ENCODE measurements at regions not wholly inside any gene's neighbourhood (a gene's known extent, or its start where the extent isn't known, plus 50 kb on each side); places are given as distances from the start of the nearest gene placed in this dataset.

- DNase-seq (ENCODE audit: extremely low read depth in 1 of 4, low spot score in 3 of 4), result no peak
- Histone ChIP-seq H3K9ac (ENCODE audit: insufficient read depth in 1 of 2, low read depth in 2 of 2, low read length in 2 of 2) (no peak overlapping the region), H4K20me1 (replicated peaks; ENCODE audit: control insufficient read depth, insufficient read depth, low read length) (no peaks in the 10 kb centered on the region), H3K4me1 (replicated peaks in 1 of 2; ENCODE audit: control insufficient read depth in 2 of 2, insufficient read depth in 2 of 2, low read length in 2 of 2) (no peaks in the 10 kb centered on the region; a peak in 2 of 5 replicates), H3K27ac (ENCODE audit: extremely low read depth, low read depth, low read length) (no peak overlapping the region), H3K9me3 (replicated peaks; ENCODE audit: control insufficient read depth, insufficient read depth, low read depth, low read length) (no peaks in the 10 kb centered on the region), H2AFZ (ENCODE audit: low read depth, low read length) (no peak overlapping the region), H3K79me2 (ENCODE audit: control insufficient read depth, insufficient read depth, low read length) (no peaks in the 10 kb centered on the region), H3K27me3 (ENCODE audit: control insufficient read depth in 2 of 2, insufficient read depth in 2 of 2, low read length in 2 of 2) (no peaks in the 10 kb centered on the region), H3K4me3 (no peak overlapping the region), H3K36me3 (ENCODE audit: control insufficient read depth, insufficient read depth, low read length) (no peaks in the 10 kb centered on the region), H3K9me1 (ENCODE audit: control insufficient read depth, insufficient read depth, low read length) (no peaks in the 10 kb centered on the region), H3K4me2 (ENCODE audit: insufficient read depth, low read length) (no peak overlapping the region)
- intact Hi-C loops (cut with micrococcal nuclease), result no loop called here
- ATAC-seq, result no peak
- no TSS peak for BruUV-seq (replicated peaks)
- FAIRE-seq, result no peak
- POLR2A ChIA-PET, result no interaction called here
- TF ChIP-seq RBM25 (IDR thresholded peaks at IDR 0.05; ENCODE audit: low read depth, low read length, severe bottlenecking) (peak; percentile 90), MCM3 (IDR thresholded peaks at IDR 0.05) (no peak), RCOR1 (IDR thresholded peaks at IDR 0.05; ENCODE audit: borderline replicate concordance in 1 of 2, low read depth in 2 of 2, low read length in 2 of 2) (peak in 1 of 2 experiments; percentile 29; a peak in 1 of 4 replicates), KDM1A (IDR thresholded peaks at IDR 0.05) (peak in 1 of 2 experiments; percentile 52; a peak in 1 of 4 replicates), BCOR (IDR thresholded peaks at IDR 0.05) (peak; percentile 77; the same call in 1 of the 2 replicates), ADNP (tag; IDR thresholded peaks at IDR 0.05) (peak; percentile 84), CCAR2 (IDR thresholded peaks at IDR 0.05; ENCODE audit: low read depth, low read length) (no peak)
- CTCF ChIA-PET (ENCODE audit: low intra/inter-chr PET ratio), result no interaction called here
- in situ Hi-C loops (cut with MboI), result no loop called here
- WGBS (ENCODE audit: insufficient coverage, low coverage, missing lambda C conversion rate), result 89% methylated on average over 2 of the region's 2 CpGs
These were observed 107.7 kb upstream of the PPP2R5A start for GRCh38 chr1:212177542-212177941.

DNA sequence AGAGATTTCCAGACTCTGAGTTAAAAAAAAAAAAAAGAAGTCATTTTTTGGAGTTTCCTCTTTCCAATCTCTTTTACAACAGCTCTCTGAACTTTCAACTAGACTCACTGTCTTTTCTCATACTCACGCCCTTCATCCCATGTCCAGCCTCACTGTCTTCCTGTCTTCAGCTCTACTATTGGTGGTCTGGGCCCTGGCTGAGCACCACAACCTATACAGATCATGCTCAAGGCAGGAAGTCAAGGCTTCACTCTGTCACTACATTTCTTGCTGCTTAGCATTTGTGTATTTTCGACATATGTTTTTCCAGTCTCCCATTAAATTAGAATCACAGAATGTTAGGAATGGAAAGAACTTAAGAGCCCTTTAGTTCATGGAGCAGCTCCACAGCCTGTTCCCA lies 106.4 kb upstream of the PPP2R5A start:
- TF ChIP-seq GTF2E2 (tag; IDR thresholded peaks at IDR 0.05) (no peak), OTX1 (CRISPR knock-in tag; IDR thresholded peaks at IDR 0.05) (no peak), RBM34 (IDR thresholded peaks at IDR 0.05; ENCODE audit: borderline replicate concordance, insufficient read depth, low read length) (no peak), ZEB2 (IDR thresholded peaks at IDR 0.05) (no peak), HMG20A (CRISPR knock-in tag; conservative IDR thresholded peaks at IDR 0.05) (no peak), RBM25 (IDR thresholded peaks at IDR 0.05; ENCODE audit: low read depth, low read length, severe bottlenecking) (no peak), ATF7 (IDR thresholded peaks at IDR 0.05) (no peak)
- TF ChIP-seq, protein P1, sequence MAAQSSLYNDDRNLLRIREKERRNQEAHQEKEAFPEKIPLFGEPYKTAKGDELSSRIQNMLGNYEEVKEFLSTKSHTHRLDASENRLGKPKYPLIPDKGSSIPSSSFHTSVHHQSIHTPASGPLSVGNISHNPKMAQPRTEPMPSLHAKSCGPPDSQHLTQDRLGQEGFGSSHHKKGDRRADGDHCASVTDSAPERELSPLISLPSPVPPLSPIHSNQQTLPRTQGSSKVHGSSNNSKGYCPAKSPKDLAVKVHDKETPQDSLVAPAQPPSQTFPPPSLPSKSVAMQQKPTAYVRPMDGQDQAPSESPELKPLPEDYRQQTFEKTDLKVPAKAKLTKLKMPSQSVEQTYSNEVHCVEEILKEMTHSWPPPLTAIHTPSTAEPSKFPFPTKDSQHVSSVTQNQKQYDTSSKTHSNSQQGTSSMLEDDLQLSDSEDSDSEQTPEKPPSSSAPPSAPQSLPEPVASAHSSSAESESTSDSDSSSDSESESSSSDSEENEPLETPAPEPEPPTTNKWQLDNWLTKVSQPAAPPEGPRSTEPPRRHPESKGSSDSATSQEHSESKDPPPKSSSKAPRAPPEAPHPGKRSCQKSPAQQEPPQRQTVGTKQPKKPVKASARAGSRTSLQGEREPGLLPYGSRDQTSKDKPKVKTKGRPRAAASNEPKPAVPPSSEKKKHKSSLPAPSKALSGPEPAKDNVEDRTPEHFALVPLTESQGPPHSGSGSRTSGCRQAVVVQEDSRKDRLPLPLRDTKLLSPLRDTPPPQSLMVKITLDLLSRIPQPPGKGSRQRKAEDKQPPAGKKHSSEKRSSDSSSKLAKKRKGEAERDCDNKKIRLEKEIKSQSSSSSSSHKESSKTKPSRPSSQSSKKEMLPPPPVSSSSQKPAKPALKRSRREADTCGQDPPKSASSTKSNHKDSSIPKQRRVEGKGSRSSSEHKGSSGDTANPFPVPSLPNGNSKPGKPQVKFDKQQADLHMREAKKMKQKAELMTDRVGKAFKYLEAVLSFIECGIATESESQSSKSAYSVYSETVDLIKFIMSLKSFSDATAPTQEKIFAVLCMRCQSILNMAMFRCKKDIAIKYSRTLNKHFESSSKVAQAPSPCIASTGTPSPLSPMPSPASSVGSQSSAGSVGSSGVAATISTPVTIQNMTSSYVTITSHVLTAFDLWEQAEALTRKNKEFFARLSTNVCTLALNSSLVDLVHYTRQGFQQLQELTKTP (IDR thresholded peaks at IDR 0.05; ENCODE audit: low read depth in 1 of 2, partially characterized antibody in 2 of 2), result no peak
- Histone ChIP-seq H3K27ac (ENCODE audit: extremely low read depth, low read depth, low read length) (peak overlapping the region; percentile 9; the same call in 1 of the 3 replicates), H3K9me1 (ENCODE audit: control insufficient read depth, insufficient read depth, low read length) (no peaks in the 10 kb centered on the region), H4K20me1 (replicated peaks; ENCODE audit: control insufficient read depth, insufficient read depth, low read length) (no peaks in the 10 kb centered on the region), H3K9ac (ENCODE audit: insufficient read depth in 1 of 2, low read depth in 2 of 2, low read length in 2 of 2) (peak overlapping the region in 1 of 2 experiments; percentile 58; a peak in 1 of 4 replicates), H3K79me2 (ENCODE audit: control insufficient read depth, insufficient read depth, low read length) (no peaks in the 10 kb centered on the region), H3K36me3 (ENCODE audit: control insufficient read depth, insufficient read depth, low read length) (no peaks in the 10 kb centered on the region), H3K4me3 (no peak overlapping the region), H3K9me3 (replicated peaks; ENCODE audit: control insufficient read depth, insufficient read depth, low read depth, low read length) (no peaks in the 10 kb centered on the region), H3K4me1 (replicated peaks in 1 of 2; ENCODE audit: control insufficient read depth in 2 of 2, insufficient read depth in 2 of 2, low read length in 2 of 2) (no peaks in the 10 kb centered on the region; a peak in 2 of 5 replicates), H3K27me3 (ENCODE audit: control insufficient read depth in 2 of 2, insufficient read depth in 2 of 2, low read length in 2 of 2) (no peaks in the 10 kb centered on the region), H2AFZ (ENCODE audit: low read depth, low read length) (peak overlapping the region; percentile 28; the same call in 1 of the 2 replicates), H3K4me2 (ENCODE audit: insufficient read depth, low read length) (no peak overlapping the region)
- DNase-seq (ENCODE audit: extremely low read depth in 1 of 4, low spot score in 3 of 4), result no peak
- BruUV-seq (replicated peaks), result no TSS peak
- CTCF ChIA-PET (ENCODE audit: low intra/inter-chr PET ratio), result no interaction called here
- intact Hi-C loops (cut with micrococcal nuclease), result no loop called here
- in situ Hi-C loops (cut with MboI), result no loop called here
- 37% methylated on average over 2 of the region's 2 CpGs for WGBS (ENCODE audit: insufficient coverage, low coverage, missing lambda C conversion rate)
- POLR2A ChIA-PET, result interaction anchor here (0.6 to 1.7 kb wide), 4 partner anchors 11 to 236 kb away, joined by 3 to 5 read pairs (median 4); no protein-coding TSS in a partner anchor
- FAIRE-seq, result no peak
- peak; percentile 43; the same call in 2 of the 3 replicates for ATAC-seq
